ENCODE measurements at regions not wholly inside any gene's neighbourhood (a gene's known extent, or its start where the extent isn't known, plus 50 kb on each side); places are given as distances from the start of the nearest gene placed in this dataset.
"Not testable (repeated sequence)": the region's sequence is repeated elsewhere in the genome, so short reads cannot be mapped to it uniquely, and the experiment has no call there.

- Histone ChIP-seq H3K36me3 (no peaks in the 10 kb centered on the region), H3K4me1 (no peaks in the 10 kb centered on the region), H3K27me3 (no peaks in the 10 kb centered on the region), H3K9me3 (no peaks in the 10 kb centered on the region), H3K4me3 (no peak overlapping the region), H3K27ac (no peak overlapping the region)
- DNase-seq, result no peak
- WGBS, 2 donors, result 74 to 84% methylated on average over 2 of the region's 2 CpGs
- intact Hi-C loops (cut with DNase I), result no loop called here
- TF ChIP-seq POLR2AphosphoS5 (IDR thresholded peaks at IDR 0.05) (no peak), EP300 (IDR thresholded peaks at IDR 0.05) (no peak)
Measured at GRCh38 chr7:9124320-9124719, 690.9 kb downstream of the NXPH1 start.

GRCh38 chr7:9125246-9125645 lies 691.8 kb downstream of the NXPH1 start:
- H3K9me3 ChIP-seq, result no peaks in the 10 kb centered on the region
- H3K36me3 ChIP-seq, result no peaks in the 10 kb centered on the region
- H3K27me3 ChIP-seq, result no peaks in the 10 kb centered on the region
- no peak for TF ChIP-seq CTCF (IDR thresholded peaks at IDR 0.05)
- no peak for TF ChIP-seq POLR2A (IDR thresholded peaks at IDR 0.05)
- no peak for TF ChIP-seq POLR2AphosphoS5 (IDR thresholded peaks at IDR 0.05)
- no peak for TF ChIP-seq EP300 (IDR thresholded peaks at IDR 0.05)
- intact Hi-C loops (cut with DNase I), result no loop called here
- H3K27ac ChIP-seq, result no peak overlapping the region
- no peaks in the 10 kb centered on the region for H3K4me1 ChIP-seq
- no peak overlapping the region for H3K4me3 ChIP-seq
- no peak for DNase-seq

- H3K4me3 ChIP-seq, result no peak overlapping the region
- no peak for DNase-seq
- TF ChIP-seq EP300 (IDR thresholded peaks at IDR 0.05), result no peak
- TF ChIP-seq CTCF (IDR thresholded peaks at IDR 0.05), result no peak
- no peak for TF ChIP-seq POLR2AphosphoS5 (IDR thresholded peaks at IDR 0.05)
- no peaks in the 10 kb centered on the region for H3K27me3 ChIP-seq
- H3K27ac ChIP-seq, result no peak overlapping the region
- 85 to 89% methylated on average over 5 of the region's 5 CpGs for WGBS, 2 donors
- no peaks in the 10 kb centered on the region for H3K4me1 ChIP-seq
- H3K9me3 ChIP-seq, result no peaks in the 10 kb centered on the region
- no peaks in the 10 kb centered on the region for H3K36me3 ChIP-seq
- intact Hi-C loops (cut with DNase I), result no loop called here
Measured at GRCh38 chr7:9127901-9128300, 694.5 kb downstream of the NXPH1 start.

DNA sequence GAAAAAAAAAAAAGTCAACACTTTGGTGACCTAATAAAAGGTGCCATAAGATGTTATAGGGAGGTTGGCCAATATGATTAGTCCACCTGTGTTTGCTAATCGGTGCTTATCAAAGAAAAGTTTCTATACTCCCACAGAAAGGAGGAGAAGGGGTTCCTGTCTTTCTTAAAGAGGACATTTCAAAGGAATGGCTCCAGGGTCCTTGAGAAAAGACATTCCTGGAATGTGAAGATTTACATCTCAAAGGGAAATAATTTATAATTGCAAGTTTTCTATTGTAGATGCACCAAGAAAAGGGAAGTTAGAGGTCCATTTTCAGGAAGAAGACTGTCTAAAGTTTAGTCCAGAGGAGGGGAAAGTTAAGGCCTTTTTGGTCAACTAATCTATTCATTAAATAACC lies 715.3 kb downstream of the NXPH1 start:
- 70 to 81% methylated on average over 1 of the region's 1 CpG for WGBS, 2 donors
- no peaks in the 10 kb centered on the region for H3K36me3 ChIP-seq
- peaks cover 0 to 3% (median 0%) of the 10 kb centered on the region in 4 donors for H3K9me3 ChIP-seq
- no peak overlapping the region for H3K4me3 ChIP-seq
- no peak overlapping the region for H3K27ac ChIP-seq
- H3K4me1 ChIP-seq, result no peaks in the 10 kb centered on the region
- intact Hi-C loops (cut with DNase I), result no loop called here
- H3K27me3 ChIP-seq, result no peaks in the 10 kb centered on the region
- DNase-seq, result no peak
- no peak for TF ChIP-seq POLR2AphosphoS5 (IDR thresholded peaks at IDR 0.05)
- no peak for TF ChIP-seq EP300 (IDR thresholded peaks at IDR 0.05)
- no peak for TF ChIP-seq POLR2A (IDR thresholded peaks at IDR 0.05)
- no peak for TF ChIP-seq CTCF (IDR thresholded peaks at IDR 0.05)

- Histone ChIP-seq H3K4me1 (no peaks in the 10 kb centered on the region), H3K27ac (no peak overlapping the region), H3K27me3 (no peaks in the 10 kb centered on the region), H3K36me3 (no peaks in the 10 kb centered on the region), H3K9me3 (peaks cover 0 to 3% (median 0%) of the 10 kb centered on the region in 4 donors), H3K4me3 (no peak overlapping the region)
- 65 to 85% methylated on average over 4 of the region's 4 CpGs for WGBS, 2 donors
- intact Hi-C loops (cut with DNase I), result no loop called here
- no peak for TF ChIP-seq CTCF (IDR thresholded peaks at IDR 0.05)
- TF ChIP-seq EP300 (IDR thresholded peaks at IDR 0.05), result no peak
- no peak for TF ChIP-seq POLR2A (IDR thresholded peaks at IDR 0.05)
- DNase-seq, result no peak
Measured at GRCh38 chr7:9149499-9150082, 716.2 kb downstream of the NXPH1 start.

DNA sequence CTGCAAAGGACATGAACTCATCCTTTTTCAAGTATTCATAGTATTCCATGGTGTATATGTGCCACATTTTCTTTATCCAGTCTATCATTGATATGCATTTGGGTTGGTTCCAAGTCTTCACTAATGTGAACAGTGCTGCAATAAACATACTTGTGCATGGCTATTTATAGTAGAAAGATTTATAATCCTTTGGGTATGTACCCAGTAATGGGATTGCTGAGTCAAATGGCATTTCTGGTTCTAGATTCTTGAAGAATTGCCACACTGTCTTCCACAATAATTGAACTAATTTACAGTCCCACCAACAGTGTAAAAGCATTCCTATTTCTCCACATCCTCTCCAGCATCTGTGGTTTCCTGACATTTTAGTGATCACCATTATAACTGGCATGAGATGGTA lies 730.3 kb downstream of the NXPH1 start:
- H3K4me1 ChIP-seq; DNase-seq; H3K27ac ChIP-seq; intact Hi-C loops (cut with DNase I); H3K4me3 ChIP-seq; H3K27me3 ChIP-seq; H3K9me3 ChIP-seq; H3K36me3 ChIP-seq: not testable (repeated sequence)

Measured in sigmoid colon (tissue), 6 donors.